Activated CD4-positive, alpha-beta T cell treated with anti-CD3 and anti-CD28 coated beads for 48 hours (primary cell): ENCODE measurements at regions not wholly inside any gene's neighbourhood (a gene's known extent, or its start where the extent isn't known, plus 50 kb on each side); places are given as distances from the start of the nearest gene placed in this dataset.

Experiments
- DNase-seq: peaks from one replicate; pipeline ENCODE4 v3.0.0-alpha.2; 2020

DNA sequence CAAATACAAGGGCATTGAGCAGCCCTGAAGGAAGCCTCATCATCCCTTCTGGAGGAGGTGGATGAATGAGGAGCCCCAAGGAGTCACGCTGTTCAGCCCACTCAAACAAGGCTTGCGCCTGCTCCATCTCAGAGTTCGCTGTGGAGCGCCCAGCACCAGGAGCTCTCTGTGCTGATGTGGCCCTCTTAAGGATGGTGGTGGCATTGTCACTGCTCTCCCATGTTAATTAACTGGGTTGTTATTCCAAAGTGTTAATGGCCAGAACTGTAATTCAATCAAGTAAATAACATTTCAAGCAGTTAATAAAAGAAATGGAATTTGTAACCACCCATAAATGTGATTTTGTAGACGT lies 726.0 kb upstream of the RAB6C start:
- no peak for DNase-seq

DNA sequence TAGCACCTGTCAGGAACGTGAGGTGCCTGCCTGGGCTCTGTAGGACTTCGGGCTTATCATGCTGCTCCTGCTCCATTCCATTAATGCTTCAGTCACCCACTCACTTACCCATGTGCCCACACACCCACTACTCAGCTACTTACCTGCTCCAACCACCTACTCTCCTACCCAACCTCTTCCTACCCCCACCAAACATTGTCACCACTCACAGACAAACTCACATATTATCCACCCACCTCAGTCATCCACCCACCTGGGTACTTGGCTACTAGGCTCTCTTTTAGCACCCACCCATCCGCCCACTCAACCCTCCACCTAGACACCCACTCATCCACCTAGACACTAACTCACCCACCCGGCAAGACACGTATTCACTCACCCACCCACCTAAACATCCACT lies 724.7 kb upstream of the RAB6C start:
- DNase-seq = no peak

DNA sequence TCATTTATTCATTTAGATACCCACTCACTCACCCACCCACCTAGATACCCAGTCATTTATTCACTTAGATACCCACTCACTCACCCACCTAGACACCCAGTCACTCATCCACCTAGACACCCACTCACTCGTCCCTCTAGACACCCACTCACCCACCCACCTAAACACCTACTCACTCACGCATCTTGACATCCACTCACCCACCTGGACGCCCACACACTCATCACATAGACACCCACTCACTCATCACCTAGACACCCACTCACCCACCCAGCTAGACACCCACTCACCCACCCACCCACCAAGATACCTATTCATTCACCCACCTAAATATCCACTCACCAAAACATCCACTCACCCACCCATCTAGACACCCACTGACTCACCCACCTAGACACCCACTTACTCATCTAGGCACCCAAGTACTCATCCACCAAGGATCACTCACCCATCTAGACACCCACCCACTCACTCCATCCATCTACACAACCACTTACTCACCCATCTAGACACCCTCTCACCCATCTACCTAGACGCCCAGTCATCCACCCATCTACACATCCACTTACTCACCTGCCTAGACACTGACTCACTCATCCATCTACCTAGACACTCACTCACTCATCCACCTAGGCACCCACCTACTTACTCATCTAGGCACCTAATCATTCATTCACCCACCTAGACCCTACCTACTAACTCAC lies 723.7 kb upstream of the RAB6C start:
- no peak for DNase-seq

DNA sequence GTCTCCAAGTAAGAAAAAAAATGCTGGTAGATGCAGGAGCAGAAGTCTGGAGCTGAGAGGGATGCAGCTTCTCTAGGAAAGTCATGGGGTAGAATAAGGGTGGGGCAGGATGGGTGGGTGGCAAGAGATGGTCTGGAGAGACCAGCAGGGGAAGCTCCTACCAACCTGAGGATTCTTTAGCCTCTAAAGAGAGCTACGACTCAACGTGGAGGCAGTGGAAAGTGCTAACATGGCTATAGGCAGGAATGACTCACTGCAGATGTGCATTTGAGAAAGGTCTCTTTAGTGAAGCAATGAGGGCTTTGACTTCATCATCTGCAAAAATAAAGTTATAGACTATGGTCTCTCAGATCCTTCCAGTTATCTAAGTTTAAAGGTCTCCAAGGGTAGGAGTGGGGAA lies 722.8 kb upstream of the RAB6C start:
- no peak for DNase-seq

DNA sequence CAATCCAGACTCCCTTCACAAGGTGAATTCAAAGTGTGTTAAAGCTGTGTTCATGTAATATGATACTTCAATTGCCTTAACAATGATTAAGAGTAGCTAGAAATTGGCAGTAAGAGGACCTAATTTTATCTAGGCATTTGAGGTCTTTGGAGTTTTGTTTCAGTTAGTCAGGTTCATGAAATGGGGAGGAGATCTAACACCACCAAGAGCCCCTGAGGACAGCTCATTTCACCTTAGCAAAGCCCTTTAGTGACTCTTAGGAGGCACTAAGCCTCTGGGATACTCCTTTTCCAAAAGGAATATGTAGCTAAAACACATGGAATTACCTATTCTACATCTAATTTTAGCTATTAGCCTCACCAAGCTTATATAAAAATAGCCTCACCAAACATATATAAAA lies 716.5 kb upstream of the RAB6C start:
- no peak for DNase-seq

DNA sequence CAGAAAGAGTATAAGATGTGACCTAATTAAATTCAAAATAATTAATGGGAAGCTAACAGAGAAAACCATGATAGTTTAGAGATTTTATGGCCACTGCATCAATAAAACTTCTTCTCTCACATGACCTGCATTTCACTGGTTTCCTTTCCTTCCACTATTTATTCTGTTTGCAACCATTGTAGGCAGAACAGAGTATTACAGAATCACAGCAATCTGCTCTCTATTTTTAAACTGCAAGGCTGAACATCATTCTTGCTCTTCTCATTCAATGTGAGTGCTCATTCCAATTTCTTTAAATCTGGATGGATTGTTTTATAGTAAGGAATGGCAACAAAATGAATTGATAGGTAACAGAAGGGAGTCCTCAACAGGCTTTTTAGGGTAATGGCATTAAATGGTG lies 715.5 kb upstream of the RAB6C start:
- DNase-seq = no peak

DNA sequence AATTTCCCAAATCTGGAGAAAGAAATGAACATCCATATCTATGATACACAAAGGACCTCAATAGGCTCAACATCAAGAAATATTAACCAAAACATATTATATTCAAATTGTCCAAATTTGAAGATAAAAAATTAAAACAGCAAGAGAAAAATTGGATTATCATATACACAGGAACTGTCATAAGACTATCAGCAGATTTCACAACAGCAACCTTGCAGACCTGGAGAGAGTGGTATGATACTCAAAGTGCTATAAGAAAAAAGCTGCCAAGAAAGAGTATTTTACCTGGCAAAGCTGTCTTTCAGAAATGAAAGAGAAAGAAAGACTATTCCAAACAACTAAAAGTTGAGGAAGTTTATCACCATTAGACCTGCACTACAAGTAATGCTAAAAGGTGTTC lies 711.9 kb upstream of the RAB6C start:
- no peak for DNase-seq

DNA sequence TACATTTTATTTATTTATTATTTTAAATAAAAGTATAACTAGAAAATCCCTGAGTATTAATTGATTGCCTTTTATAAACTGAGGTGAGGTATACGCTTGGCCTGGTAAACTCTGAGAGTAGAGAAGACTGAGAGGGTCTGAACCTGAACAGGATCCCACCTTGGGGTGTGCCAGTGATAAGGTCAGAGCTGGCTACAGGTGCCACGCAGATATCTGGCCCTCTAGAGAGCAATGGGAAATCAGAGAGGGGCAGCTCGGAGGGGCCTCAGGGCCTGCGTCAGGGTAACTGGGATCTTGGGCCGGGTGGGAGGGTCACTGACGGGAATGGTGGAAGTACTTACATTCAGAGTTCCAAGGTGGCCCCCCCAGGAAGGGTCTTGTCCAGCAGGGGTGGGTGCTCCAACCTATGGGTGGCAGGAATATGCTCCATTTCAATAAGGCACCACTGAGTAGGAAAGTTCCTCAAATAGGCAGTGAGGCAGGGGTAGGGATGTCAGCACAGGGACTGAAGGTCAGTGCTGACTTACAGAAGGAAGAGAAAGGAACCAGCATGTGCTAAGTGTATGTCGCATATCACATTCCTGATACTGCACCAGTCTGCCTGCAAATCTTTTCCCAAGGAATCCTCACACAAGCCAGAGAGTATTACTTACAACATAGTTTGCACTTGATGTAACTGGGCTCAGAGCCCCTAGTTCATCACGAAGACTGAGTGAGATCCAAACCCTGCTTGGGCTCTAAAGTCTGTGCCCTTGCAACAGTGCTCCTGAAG lies 706.0 kb upstream of the RAB6C start:
- no peak for DNase-seq

DNA sequence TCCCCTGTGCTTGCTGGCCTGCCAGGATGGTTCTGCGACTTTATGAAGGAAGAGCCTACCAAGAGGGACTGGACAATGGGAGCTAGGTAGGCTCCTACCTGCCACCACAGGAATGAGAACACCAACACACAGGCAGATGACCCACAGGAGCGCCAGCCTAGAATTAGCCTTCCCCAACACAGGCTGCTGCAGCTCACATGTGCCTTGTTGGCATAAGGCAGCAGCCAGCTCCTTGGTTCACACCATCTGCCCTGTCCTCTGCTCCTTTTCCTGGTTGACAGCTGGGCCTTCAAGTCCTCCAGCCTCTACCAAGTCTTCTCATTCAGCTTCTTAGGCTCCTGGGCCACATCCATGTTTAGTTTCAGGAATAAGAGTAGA lies 705.4 kb upstream of the RAB6C start:
- DNase-seq = no peak

DNA sequence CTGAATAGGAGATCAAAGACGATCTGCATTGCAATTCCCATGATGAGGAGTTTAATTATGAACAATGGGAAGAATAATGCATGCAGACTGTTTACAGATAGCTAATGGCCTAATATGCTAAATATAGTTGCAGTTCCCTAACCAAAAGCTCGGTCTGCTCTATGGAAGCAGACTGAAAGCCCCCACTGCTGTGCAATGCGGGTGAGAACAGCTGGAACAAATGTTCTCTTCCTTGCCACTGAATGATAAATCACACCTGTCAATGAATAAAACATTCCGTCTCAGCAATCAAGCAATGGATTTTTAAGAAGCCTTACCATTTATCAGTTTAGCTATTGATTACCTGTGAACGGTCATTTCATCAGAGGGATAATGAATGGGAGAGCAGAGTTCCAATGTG lies 704.5 kb upstream of the RAB6C start:
- DNase-seq = no peak

DNA sequence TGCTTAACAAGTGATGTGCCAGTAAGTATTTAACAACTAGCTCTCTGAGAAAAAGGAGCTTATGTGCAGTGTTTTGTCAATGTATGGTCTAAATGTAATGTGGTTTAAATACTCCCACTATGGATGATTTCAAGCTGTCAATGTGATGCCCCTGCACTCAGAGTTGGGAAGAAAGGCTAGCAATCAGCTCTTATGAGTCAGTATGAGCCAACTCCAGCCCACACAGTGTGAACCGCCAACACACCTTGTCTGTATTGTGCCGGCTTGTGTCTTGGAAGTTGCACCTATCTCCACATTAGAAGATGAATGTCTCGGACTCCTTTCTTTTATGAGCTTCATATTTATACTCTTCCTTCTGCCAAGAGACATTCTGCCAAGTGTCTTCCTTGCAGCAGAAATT lies 703.8 kb upstream of the RAB6C start:
- DNase-seq = no peak

DNA sequence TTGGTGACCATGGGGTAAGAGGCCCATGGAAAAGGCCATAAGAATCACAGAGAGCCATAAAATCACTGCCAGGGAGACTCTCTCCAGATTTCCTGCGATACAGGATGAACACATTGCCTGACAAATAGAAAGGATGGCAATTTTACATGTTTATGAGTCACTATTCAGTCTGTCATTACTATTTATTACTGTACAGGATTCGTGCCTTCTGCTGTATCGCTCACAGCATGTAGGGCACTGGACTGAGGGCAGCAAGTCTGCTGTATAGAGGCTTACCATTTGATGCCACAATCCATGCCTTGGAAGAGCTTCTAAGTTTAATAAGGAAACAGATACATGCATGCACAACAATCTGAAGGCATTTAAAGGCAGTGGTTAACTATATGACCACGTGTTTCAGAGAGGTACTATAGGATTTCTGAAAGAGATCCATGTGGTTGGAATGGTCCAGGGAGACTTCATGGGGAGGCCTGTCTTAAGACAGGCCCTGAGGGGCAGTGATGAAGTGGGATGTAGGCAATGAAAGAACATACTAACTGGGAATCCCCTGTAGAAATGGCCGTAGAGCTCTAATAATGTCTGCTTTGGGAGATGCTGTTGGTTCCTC lies 702.4 kb upstream of the RAB6C start:
- DNase-seq = no peak

DNA sequence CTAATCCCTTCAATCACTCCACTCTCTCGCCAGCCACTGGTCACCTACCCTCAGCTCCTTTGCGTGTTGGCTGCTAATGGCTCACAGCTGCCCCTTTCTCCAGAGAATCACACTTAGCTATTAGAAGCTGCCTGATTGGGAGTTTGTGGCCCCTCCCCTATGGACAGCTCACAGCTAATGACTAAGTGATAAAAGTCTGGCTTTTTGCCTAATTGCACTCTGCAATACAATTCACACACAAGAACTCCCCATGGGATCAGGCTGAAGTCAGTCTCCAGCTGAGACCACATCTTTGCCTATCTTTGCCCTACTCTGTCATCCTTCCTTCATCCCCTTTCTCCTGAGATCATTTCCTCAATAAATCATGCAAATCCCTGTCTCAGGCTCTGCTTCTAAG lies 701.9 kb upstream of the RAB6C start:
- DNase-seq = no peak

DNA sequence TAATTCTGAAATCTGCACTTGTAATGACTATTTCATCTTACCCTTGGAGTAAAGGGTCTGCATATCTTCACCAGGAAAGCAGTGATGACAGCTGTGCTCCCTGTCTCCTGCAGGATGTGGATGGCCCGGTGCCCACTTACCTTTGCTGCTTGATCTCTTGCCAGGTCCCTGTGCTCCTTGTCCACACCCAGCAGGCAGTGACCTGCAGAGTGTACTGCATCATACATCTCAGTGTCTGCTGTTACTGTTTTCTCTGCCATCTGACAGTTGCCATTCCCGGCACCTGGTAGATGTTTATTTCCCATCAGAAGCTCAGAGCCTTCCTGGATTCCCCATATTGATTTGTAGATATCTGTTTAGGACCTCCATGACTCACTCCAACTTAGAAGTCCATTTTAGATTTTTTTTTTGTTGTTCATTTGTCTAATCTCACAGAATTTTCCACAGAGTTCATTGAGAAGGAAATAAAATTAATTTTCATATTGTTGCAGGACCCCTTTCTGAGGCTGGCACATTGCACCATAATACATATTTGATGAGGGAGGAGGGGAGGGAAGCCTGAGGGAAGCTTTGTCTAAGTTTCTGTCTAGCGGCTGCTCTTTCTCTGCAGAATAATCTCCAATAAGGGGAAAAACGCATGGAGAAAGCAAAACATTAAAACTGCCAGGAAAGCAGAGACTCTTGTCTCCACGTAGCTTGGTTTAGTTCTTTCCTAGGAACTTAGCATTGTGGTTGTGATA lies 697.5 kb upstream of the RAB6C start:
- DNase-seq = no peak

DNA sequence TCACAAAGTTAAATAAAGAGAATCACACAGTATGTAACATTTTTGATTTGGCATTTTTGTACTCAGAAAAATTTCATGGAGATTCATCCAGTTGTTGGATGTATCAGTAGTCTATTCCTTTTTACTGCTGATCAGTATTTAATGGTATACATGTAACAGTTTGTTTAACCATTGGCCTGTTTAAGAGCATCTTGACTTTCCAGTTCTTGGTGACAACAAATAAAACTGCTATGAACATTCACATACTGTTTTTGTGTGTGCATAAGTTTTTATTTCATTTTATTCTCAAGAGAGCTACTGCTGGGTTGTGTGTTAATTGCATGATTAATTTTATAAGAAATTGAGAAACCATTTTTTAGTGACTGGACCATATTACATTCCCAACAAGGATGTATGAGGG lies 694.5 kb upstream of the RAB6C start:
- DNase-seq = no peak

DNA sequence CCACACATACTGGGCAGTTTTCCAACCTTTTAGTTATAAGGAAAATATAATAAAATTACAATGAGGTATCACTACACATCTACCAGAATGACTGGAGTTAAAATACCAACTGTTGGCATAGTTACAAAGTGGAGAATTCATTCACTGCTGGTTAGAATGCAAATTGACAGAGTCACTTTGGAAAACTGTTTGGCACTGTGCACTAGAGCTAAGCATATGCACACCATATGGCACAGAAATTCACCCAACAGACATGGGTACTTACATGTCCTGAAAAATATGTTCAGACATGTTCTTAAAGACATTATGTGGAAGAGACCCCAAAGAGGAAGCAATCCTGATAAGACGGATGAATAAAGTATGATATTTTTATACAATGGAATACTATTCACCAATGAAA lies 686.1 kb upstream of the RAB6C start:
- DNase-seq = no peak

DNA sequence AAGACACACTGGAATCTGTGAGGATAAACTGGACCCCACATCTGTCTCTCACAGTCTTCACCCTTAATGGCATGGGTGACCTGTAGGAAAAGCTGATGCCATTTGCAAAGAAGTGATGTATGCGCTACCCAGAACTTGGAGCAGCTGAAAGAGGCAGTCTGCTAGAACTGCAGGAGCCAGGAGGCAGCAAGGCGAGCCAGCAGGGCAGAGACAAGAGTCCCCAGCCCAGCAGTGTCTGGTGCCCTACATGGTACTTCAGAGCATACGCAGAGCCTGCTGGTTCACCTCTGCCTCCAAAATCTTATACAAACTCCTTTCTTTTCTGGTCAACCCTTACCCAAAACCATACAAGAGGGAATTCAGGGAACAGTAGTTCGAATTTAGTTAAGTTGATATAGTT lies 683.1 kb upstream of the RAB6C start:
- DNase-seq = no peak

DNA sequence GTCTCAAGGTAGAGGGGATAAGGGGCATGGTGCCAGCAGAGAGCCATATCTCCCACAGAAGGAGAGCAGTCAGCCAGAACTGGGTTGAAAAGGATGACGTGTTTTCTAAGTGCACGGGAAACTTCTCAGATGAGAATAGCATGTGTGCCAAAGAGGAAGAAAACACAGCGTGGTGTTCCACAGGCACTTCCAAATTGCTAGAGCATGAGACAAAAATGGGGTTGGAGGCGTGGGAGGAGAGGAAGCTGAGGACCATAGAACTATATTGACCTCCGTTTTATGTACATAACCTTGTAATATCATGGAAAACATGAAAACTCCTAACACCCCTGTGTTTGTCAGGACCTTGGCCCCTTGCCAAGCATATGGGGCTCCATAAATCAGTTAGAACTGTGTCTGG lies 682.7 kb upstream of the RAB6C start:
- DNase-seq = no peak

DNA sequence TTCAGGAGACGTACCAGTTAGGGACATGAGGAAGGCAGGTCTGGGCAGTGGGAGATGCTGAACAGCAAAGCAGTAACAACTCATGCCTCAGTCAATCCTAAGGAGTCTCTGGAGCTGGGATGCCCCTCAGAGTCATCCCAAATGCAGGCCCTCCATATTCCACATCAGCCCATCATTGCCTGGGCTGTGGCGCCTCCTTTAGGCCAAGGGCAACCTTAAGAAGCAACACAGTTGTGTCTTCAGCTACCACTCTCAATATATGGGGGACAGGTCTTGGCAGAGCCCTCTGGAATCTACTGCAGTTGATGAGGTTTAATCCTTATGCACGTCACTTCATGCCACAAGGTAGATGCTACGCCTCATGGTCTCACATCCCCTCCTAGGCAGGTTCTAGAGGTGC lies 682.0 kb upstream of the RAB6C start:
- no peak for DNase-seq

DNA sequence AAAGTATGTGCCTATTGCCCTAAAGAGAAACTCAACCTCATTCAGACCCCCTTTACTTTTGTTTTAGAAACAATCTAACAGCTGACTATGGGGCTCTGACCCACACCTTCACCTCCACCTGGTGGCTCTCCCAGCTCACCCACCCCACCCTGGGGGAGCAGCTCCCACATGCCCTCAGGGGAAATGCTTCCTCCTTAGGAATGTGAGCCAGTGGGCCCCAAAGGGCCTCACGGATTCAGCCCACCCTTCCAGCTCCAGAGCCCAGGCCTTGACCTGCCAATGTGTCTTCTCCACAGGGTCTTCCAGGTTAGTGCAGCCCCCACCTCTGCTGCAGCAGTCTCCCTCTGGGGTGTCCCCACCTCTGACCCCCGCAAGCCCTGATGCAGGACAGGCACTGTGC lies 680.1 kb upstream of the RAB6C start:
- no peak for DNase-seq

DNA sequence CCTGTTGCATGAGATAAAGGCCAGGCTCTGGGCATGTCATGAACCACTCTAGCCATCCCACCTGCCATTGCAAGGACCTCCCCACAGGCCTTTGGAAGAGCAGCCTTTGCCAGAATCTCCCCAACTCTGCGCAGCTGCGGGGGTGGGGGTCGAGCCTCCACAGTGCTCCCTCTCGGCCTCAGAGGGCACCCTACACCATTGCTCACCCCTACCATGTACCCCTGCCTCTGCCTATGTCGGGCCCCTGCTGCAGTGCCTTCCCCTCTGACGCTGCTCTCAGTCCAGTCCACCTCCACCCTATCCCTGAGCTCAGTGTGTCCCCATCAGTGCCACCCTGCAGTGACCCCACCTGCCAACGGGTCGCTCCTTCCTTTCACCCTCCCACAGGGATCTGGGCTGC lies 679.7 kb upstream of the RAB6C start:
- DNase-seq = no peak

DNA sequence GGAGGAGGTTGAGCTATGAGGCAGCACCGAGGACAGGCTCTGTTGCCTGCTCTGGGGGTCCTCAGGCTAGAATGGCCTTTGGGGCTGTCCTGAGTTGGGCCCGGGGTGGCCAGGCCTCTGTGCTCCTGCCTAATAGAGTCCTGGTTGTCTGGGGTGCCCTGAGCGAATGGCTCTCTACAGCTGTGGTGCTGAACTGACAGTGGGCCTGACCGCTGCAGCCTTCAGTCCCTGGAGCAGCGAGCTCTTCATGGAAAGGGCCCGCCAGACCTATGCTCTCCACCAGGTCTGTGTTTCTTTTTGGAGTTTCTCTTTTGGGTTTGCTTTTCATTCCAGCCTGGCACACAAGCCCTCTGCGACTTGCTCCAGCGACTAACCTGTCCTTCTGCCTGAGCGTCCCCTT lies 679.0 kb upstream of the RAB6C start:
- DNase-seq = no peak

DNA sequence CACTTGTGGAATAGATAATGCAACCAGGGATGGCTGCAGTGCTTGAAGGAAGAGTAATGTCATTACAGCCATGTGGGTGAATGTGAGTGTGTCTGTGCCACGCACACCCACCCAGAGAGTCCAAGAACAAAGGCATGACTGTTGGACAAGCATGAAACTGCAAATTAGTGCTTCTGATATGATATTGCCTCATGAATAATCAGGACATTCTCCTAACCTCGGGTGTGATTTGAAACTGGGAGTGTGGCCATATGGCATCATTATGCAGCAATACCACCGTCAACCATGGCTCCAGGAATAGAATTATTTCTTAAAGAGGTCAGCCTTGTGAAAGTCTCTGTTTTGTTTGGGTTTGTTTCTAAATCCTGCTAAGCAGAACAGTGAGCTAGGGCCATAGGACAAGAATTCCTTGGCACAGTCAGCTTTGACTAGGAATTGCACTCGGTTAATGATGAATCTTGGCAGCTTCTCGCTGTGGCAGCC lies 678.0 kb upstream of the RAB6C start:
- DNase-seq = no peak

DNA sequence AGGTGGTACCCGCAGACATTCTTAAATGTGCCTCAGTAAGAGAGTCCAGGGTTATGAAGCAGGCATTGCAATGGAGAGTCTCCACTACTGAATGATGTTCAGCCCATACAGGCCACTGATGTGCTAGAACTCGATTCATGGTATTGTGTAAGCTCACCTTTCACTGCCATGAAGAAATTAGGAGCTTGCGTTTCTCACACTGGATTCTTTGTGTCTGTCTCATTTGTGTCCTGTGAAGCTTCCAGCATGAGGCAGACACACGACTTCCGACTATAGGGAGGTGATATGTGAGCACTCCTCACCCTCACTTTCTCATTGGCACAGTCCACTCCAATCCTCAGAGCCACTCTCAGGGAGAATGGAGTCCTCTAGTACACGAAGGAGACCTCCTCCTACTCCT lies 677.4 kb upstream of the RAB6C start:
- no peak for DNase-seq
